NT2/D1 (cell line): ENCODE measurements at regions not wholly inside any gene's neighbourhood (a gene's known extent, or its start where the extent isn't known, plus 50 kb on each side); places are given as distances from the start of the nearest gene placed in this dataset.
"Not testable (repeated sequence)": the region's sequence is repeated elsewhere in the genome, so short reads cannot be mapped to it uniquely, and the experiment has no call there.

Experiments
- SUZ12 ChIP-seq: IDR thresholded peaks from 2 replicates; pipeline ENCODE4 v1.6.1; 2011; ENCODE audit not compliant: insufficient read length, insufficient read depth; ENCODE audit errors: extremely low read depth
- YY1 ChIP-seq: IDR thresholded peaks from 2 replicates; pipeline ENCODE4 v1.6.1; 2011; ENCODE audit not compliant: insufficient read length, insufficient read depth
- ZNF274 ChIP-seq: IDR thresholded peaks from 2 replicates; pipeline ENCODE4 v1.6.1; 2011; ENCODE audit warnings: mild to moderate bottlenecking, low read depth, low read length

- TF ChIP-seq YY1, SUZ12, ZNF274: not testable (repeated sequence)
Measured at GRCh38 chr12:128042283-128042682, 224.7 kb upstream of the TMEM132C start.
